OCI-LY1 (cell line): ENCODE measurements at regions not wholly inside any gene's neighbourhood (a gene's known extent, or its start where the extent isn't known, plus 50 kb on each side); places are given as distances from the start of the nearest gene placed in this dataset.

ENCODE experiments used
- H2AFZ ChIP-seq: fragments of 200-600 bp; sonication (generic), shearing (Covaris generic); 2 replicates; pipeline ENCODE4 v1.6.0; 2014; ENCODE audit warnings: antibody characterized with exemption, mild to moderate bottlenecking, low read length
- H3F3A ChIP-seq: fragments of 200-600 bp; sonication (generic), shearing (Covaris generic); 2 replicates; pipeline ENCODE4 v1.6.0; 2014; ENCODE audit warnings: mild to moderate bottlenecking, antibody characterized with exemption, low read length, moderate library complexity; ENCODE audit not compliant: insufficient read depth
- H3K27ac ChIP-seq: fragments of 200-600 bp; sonication (generic); 2 replicates; pipeline ENCODE4 v1.5.1; 2014; ENCODE audit warnings: low read length, mixed run types, mild to moderate bottlenecking, low read depth; ENCODE audit not compliant: poor library complexity, severe bottlenecking
- H3K27me3 ChIP-seq: fragments of 200-600 bp; sonication (generic); 2 replicates; pipeline ENCODE4 v1.6.0; 2014; ENCODE audit warnings: antibody characterized with exemption, mild to moderate bottlenecking, low read length, moderate library complexity; ENCODE audit not compliant: insufficient read depth
- H3K36me3 ChIP-seq: fragments of 200-600 bp; sonication (generic); 2 replicates; pipeline ENCODE4 v1.6.1; 2014; ENCODE audit warnings: mild to moderate bottlenecking, antibody characterized with exemption, low read length, moderate library complexity, mixed read lengths; ENCODE audit not compliant: insufficient read depth
- H3K4me1 ChIP-seq: fragments of 200-600 bp; sonication (generic); 2 replicates; pipeline ENCODE4 v1.5.1; 2014; ENCODE audit warnings: mild to moderate bottlenecking, low read length, moderate library complexity; ENCODE audit not compliant: insufficient read depth, severe bottlenecking
- H3K4me2 ChIP-seq: fragments of 200-600 bp; sonication (generic), shearing (Covaris generic); 2 replicates; pipeline ENCODE4 v1.6.1; 2014; ENCODE audit warnings: low read length
- H3K4me3 ChIP-seq: fragments of 200-600 bp; sonication (generic); 2 replicates; pipeline ENCODE4 v1.5.1; 2014; ENCODE audit warnings: low read length, low read depth, mild to moderate bottlenecking, mixed read lengths; ENCODE audit not compliant: poor library complexity, severe bottlenecking
- H3K79me2 ChIP-seq: fragments of 200-600 bp; shearing (Covaris generic); 2 replicates; pipeline ENCODE4 v1.6.1; 2016; ENCODE audit warnings: mixed run types, low read length, mixed read lengths; ENCODE audit not compliant: insufficient read depth
- H3K9ac ChIP-seq: fragments of 200-600 bp; sonication (generic), shearing (Covaris generic); 2 replicates; pipeline ENCODE4 v1.6.1; 2014; ENCODE audit warnings: mild to moderate bottlenecking, low read length, mixed read lengths
- H3K9me2 ChIP-seq: fragments of 200-600 bp; sonication (generic), shearing (Covaris generic); 2 replicates; pipeline ENCODE4 v1.6.1; 2014; ENCODE audit warnings: low read depth, mild to moderate bottlenecking, low read length, mixed read lengths
- H3K9me3 ChIP-seq: fragments of 200-600 bp; shearing (Covaris generic); 2 replicates; pipeline ENCODE4 v1.6.1; 2014; ENCODE audit warnings: low read length, mixed read lengths
- H4K20me1 ChIP-seq: fragments of 200-600 bp; sonication (generic), shearing (Covaris generic); 2 replicates; pipeline ENCODE4 v1.6.0; 2016; ENCODE audit warnings: mild to moderate bottlenecking, low read length; ENCODE audit not compliant: insufficient read depth
- CTCF ChIP-seq: fragments of 200-600 bp; sonication (generic), shearing (Covaris generic); IDR thresholded peaks from 2 replicates; pipeline ENCODE4 v1.5.1; 2017; ENCODE audit warnings: mild to moderate bottlenecking, antibody characterized with exemption, low read length, moderate library complexity, mixed read lengths
- EZH2 ChIP-seq: fragments of 200-600 bp; sonication (generic), shearing (Covaris generic); IDR thresholded peaks from 2 replicates; pipeline ENCODE4 v1.8.0; 2017; ENCODE audit warnings: borderline replicate concordance, mixed run types, mild to moderate bottlenecking, antibody characterized with exemption, low read length, moderate library complexity, mixed read lengths

- no peaks in the 10 kb centered on the region for H3F3A ChIP-seq
- H3K36me3 ChIP-seq: no peaks in the 10 kb centered on the region
- H3K4me2 ChIP-seq: no peak overlapping the region
- no peaks in the 10 kb centered on the region for H3K27me3 ChIP-seq
- H3K27ac ChIP-seq: no peak overlapping the region
- H3K9me3 ChIP-seq: no peaks in the 10 kb centered on the region
- no peaks in the 10 kb centered on the region for H3K79me2 ChIP-seq
- TF ChIP-seq CTCF: no peak
- H3K9me2 ChIP-seq: no peaks in the 10 kb centered on the region
- H3K4me1 ChIP-seq: no peaks in the 10 kb centered on the region
- no peaks in the 10 kb centered on the region for H4K20me1 ChIP-seq
- H3K4me3 ChIP-seq: no peak overlapping the region
- no peak overlapping the region for H3K9ac ChIP-seq
- no peak overlapping the region for H2AFZ ChIP-seq
These were observed 188.8 kb upstream of the FOXF1 start for GRCh38 chr16:86321491-86321890.

- no peaks in the 10 kb centered on the region for H3K4me1 ChIP-seq
- H3K27me3 ChIP-seq: no peaks in the 10 kb centered on the region
- H3K36me3 ChIP-seq: no peaks in the 10 kb centered on the region
- H3K9me2 ChIP-seq: no peaks in the 10 kb centered on the region
- H2AFZ ChIP-seq: no peak overlapping the region
- no peak for TF ChIP-seq EZH2
- TF ChIP-seq CTCF: no peak
- H4K20me1 ChIP-seq: no peaks in the 10 kb centered on the region
- no peak overlapping the region for H3K27ac ChIP-seq
- H3K4me2 ChIP-seq: no peak overlapping the region
- no peaks in the 10 kb centered on the region for H3K9me3 ChIP-seq
- H3F3A ChIP-seq: no peaks in the 10 kb centered on the region
- no peak overlapping the region for H3K4me3 ChIP-seq
- H3K79me2 ChIP-seq: no peaks in the 10 kb centered on the region
- H3K9ac ChIP-seq: no peak overlapping the region
These were observed 188.0 kb upstream of the FOXF1 start for GRCh38 chr16:86322283-86322682.

GRCh38 chr16:86322806-86323205 lies 187.5 kb upstream of the FOXF1 start:
- H3K27ac ChIP-seq: no peak overlapping the region
- H3K9me3 ChIP-seq: no peaks in the 10 kb centered on the region
- no peaks in the 10 kb centered on the region for H4K20me1 ChIP-seq
- H3K4me3 ChIP-seq: no peak overlapping the region
- no peaks in the 10 kb centered on the region for H3K27me3 ChIP-seq
- H3K36me3 ChIP-seq: no peaks in the 10 kb centered on the region
- TF ChIP-seq EZH2 (no peak), CTCF (no peak)
- H3K4me2 ChIP-seq: no peak overlapping the region
- no peaks in the 10 kb centered on the region for H3K9me2 ChIP-seq
- no peaks in the 10 kb centered on the region for H3K79me2 ChIP-seq
- no peak overlapping the region for H2AFZ ChIP-seq
- H3F3A ChIP-seq: no peaks in the 10 kb centered on the region
- no peak overlapping the region for H3K9ac ChIP-seq
- no peaks in the 10 kb centered on the region for H3K4me1 ChIP-seq
